Hindlimb muscle (tissue), 1 donor: ENCODE measurements at regions not wholly inside any gene's neighbourhood (a gene's known extent, or its start where the extent isn't known, plus 50 kb on each side); places are given as distances from the start of the nearest gene placed in this dataset.

Source experiments
- DNase-seq: peaks from one replicate; pipeline ENCODE4 v3.0.0-alpha.2; 2013

GRCh38 chr2:24439971-24440340 lies 51.1 kb upstream of the NCOA1 start:
- DNase-seq, result no peak

- DNase-seq, result no peak
These were observed 51.6 kb upstream of the NCOA1 start for GRCh38 chr2:24439280-24439970.

GRCh38 chr2:24438106-24438505 lies 52.9 kb upstream of the NCOA1 start:
- no peak for DNase-seq

- DNase-seq, result peak; percentile 90
These were observed 55.4 kb upstream of the NCOA1 start for GRCh38 chr2:24435391-24436316.

- DNase-seq, result no peak
These were observed 56.5 kb upstream of the NCOA1 start for GRCh38 chr2:24434541-24434940.

- DNase-seq, result no peak
These were observed 58.3 kb upstream of the NCOA1 start for GRCh38 chr2:24432735-24433134.

GRCh38 chr2:24432121-24432520 lies 58.9 kb upstream of the NCOA1 start:
- no peak for DNase-seq

- DNase-seq, result no peak
These were observed 61.6 kb upstream of the NCOA1 start for GRCh38 chr2:24429197-24430074.

- no peak for DNase-seq
These were observed 64.1 kb upstream of the ITSN2 start for GRCh38 chr2:24424387-24424786.

- no peak for DNase-seq
These were observed 62.8 kb upstream of the ITSN2 start for GRCh38 chr2:24423095-24423494.

- peak; percentile 38 for DNase-seq
These were observed 61.3 kb upstream of the ITSN2 start for GRCh38 chr2:24421668-24422067.

GRCh38 chr2:24420373-24420772 lies 60.0 kb upstream of the ITSN2 start:
- DNase-seq, result no peak

GRCh38 chr2:24418166-24418841 lies 58.0 kb upstream of the ITSN2 start:
- no peak for DNase-seq

GRCh38 chr2:24412812-24413211 lies 52.5 kb upstream of the ITSN2 start:
- no peak for DNase-seq

- no peak for DNase-seq
These were observed 51.3 kb upstream of the ITSN2 start for GRCh38 chr2:24411488-24412151.

GRCh38 chr2:24410976-24411375 lies 50.6 kb upstream of the ITSN2 start:
- DNase-seq, result no peak

GRCh38 chr2:24409700-24410556 lies 49.6 kb upstream of the ITSN2 start:
- peak; percentile 75 for DNase-seq
